ENCODE measurements at regions not wholly inside any gene's neighbourhood (a gene's known extent, or its start where the extent isn't known, plus 50 kb on each side); places are given as distances from the start of the nearest gene placed in this dataset.
A peak's percentile ranks its signal among the peaks of the same experiment; 100 is the strongest.

GRCh38 chr10:3861795-3862194 lies 76.8 kb upstream of the KLF6 start:
- H3K27ac ChIP-seq: no peak overlapping the region
- no peak for TF ChIP-seq CTCF (conservative IDR thresholded peaks at IDR 0.05)

- TF ChIP-seq CTCF (conservative IDR thresholded peaks at IDR 0.05): no peak
- H3K27ac ChIP-seq: no peak overlapping the region
Measured at GRCh38 chr10:3858051-3858845, 73.2 kb upstream of the KLF6 start.

- no peak for TF ChIP-seq CTCF (conservative IDR thresholded peaks at IDR 0.05)
- no peak overlapping the region for H3K27ac ChIP-seq
Measured at GRCh38 chr10:3857318-3857717, 72.3 kb upstream of the KLF6 start.

- H3K27ac ChIP-seq: no peak overlapping the region
- TF ChIP-seq CTCF (conservative IDR thresholded peaks at IDR 0.05): no peak
Measured at GRCh38 chr10:3856593-3856992, 71.6 kb upstream of the KLF6 start.

GRCh38 chr10:3853547-3854303 lies 68.7 kb upstream of the KLF6 start:
- no peak for TF ChIP-seq CTCF (conservative IDR thresholded peaks at IDR 0.05)
- peak overlapping the region; percentile 92 for H3K27ac ChIP-seq

- TF ChIP-seq CTCF (conservative IDR thresholded peaks at IDR 0.05): no peak
- peak overlapping the region; percentile 92 for H3K27ac ChIP-seq
Measured at GRCh38 chr10:3853016-3853415, 68.0 kb upstream of the KLF6 start.

- no peak for TF ChIP-seq CTCF (conservative IDR thresholded peaks at IDR 0.05)
- H3K27ac ChIP-seq: peak overlapping the region; percentile 92
Measured at GRCh38 chr10:3852147-3852904, 67.3 kb upstream of the KLF6 start.

Data from VCaP (cell line).